Stimulated activated memory B cell treated with anti-CD40 and anti-IgM and Interleukin-4, amounts not matched to agents 10 μg/mL and 1 μg/mL and 100 μg/mL, for 72 hours (primary cell): ENCODE measurements at regions not wholly inside any gene's neighbourhood (a gene's known extent, or its start where the extent isn't known, plus 50 kb on each side); places are given as distances from the start of the nearest gene placed in this dataset.

Source experiments
- ATAC-seq: fragments of 150-1000 bp; cut with Tn5 transposase; 2 replicates; pipeline ENCODE4 v1.10.0; 2021
- H3K27ac Mint-ChIP-seq: one replicate; pipeline ENCODE4 v1.8.0; 2022; ENCODE audit warnings: mild to moderate bottlenecking, mixed read lengths
- H3K27me3 Mint-ChIP-seq: one replicate; pipeline ENCODE4 v1.8.0; 2022; ENCODE audit warnings: mixed read lengths
- H3K36me3 Mint-ChIP-seq: one replicate; pipeline ENCODE4 v1.8.0; 2022; ENCODE audit warnings: mixed read lengths
- H3K4me1 Mint-ChIP-seq: one replicate; pipeline ENCODE4 v1.8.0; 2022; ENCODE audit warnings: mixed read lengths
- H3K4me3 Mint-ChIP-seq: one replicate; pipeline ENCODE4 v1.8.0; 2022; ENCODE audit warnings: mild to moderate bottlenecking, moderate library complexity, mixed read lengths
- H3K9me3 Mint-ChIP-seq: one replicate; pipeline ENCODE4 v1.8.0; 2022; ENCODE audit warnings: mixed read lengths

DNA sequence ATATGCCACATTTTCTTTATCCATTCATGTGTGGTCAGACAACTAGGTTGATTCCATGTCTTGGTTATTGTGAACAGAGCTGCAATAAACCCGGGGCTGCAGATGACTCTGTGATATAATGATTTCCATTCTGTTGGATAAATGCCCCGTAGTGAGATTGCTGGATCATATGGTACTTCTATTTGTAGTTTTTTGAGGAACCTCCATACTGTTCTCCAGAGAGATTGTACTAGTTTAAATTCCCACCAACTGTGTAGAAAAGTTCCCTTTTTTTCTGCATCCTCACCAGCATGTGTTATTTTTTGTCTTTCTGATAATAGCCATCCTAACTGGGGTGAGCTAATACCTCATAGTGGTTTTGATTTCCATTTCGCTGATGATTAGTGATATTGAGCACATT lies 62.2 kb upstream of the MAP3K4 start:
- Mint-ChIP-seq H3K27ac (no peak overlapping the region), H3K27me3 (peaks cover 48% of the 10 kb centered on the region), H3K9me3 (no peaks in the 10 kb centered on the region), H3K36me3 (no peaks in the 10 kb centered on the region), H3K4me3 (no peak overlapping the region), H3K4me1 (no peaks in the 10 kb centered on the region)
- no peak for ATAC-seq

- Mint-ChIP-seq H3K9me3 (no peaks in the 10 kb centered on the region), H3K4me1 (no peaks in the 10 kb centered on the region), H3K27me3 (peaks cover 48% of the 10 kb centered on the region), H3K36me3 (no peaks in the 10 kb centered on the region), H3K4me3 (no peak overlapping the region), H3K27ac (no peak overlapping the region)
- no peak for ATAC-seq
These were observed 61.7 kb upstream of the MAP3K4 start for GRCh38 chr6:160929831-160930230.

- peak; percentile 57 for ATAC-seq
- H3K36me3 Mint-ChIP-seq: no peaks in the 10 kb centered on the region
- peak overlapping the region; percentile 46 for H3K4me3 Mint-ChIP-seq
- H3K27ac Mint-ChIP-seq: no peak overlapping the region
- peaks cover 42% of the 10 kb centered on the region for H3K27me3 Mint-ChIP-seq
- H3K9me3 Mint-ChIP-seq: no peaks in the 10 kb centered on the region
- H3K4me1 Mint-ChIP-seq: no peaks in the 10 kb centered on the region
These were observed 60.8 kb upstream of the MAP3K4 start for GRCh38 chr6:160930547-160931377.

DNA sequence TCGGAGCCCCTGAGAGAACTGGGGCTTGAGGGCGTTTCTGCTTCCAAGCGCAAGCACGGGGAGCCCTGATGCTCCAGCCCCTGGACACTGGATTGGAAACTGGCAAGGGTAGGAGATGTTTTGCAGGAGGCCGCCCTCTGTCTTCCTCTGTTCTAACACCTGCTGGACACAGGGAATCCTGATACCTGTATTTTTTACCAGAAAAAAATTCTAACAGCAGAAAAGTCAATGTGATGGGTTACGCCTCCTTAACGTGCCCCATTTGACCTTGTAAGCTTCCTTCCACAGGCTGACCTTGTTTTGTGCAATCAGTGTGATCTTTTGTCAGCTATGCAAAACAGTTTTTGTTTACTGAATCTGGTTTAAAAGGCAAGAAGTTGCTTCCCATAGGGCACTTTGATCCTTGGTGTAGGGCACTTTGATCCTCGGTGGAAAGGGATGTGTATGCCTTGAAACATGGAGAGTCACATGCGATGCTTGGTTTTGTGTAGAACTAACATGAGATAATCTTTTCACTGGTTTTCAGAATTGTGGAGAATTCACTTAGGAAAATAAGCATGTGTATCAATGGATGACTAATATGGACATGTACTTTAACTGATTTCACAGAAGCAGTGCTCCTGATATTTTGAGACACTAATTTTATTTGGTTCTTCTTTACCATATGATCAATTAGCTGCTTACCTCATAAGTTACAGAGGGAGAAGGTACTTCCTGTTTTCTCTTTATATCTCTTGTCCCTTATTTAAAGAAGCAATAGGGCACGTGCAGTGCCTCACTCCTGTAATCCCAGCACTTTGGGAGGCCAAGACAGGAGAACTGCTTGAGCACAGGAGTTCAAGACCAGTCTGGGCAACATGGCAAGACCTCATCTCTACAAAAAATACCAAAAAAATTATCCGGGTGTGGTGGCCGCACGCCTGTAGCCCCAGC lies 59.9 kb upstream of the MAP3K4 start:
- ATAC-seq: no peak
- Mint-ChIP-seq H3K4me1 (no peaks in the 10 kb centered on the region), H3K27ac (no peak overlapping the region), H3K9me3 (no peaks in the 10 kb centered on the region), H3K4me3 (no peak overlapping the region), H3K36me3 (no peaks in the 10 kb centered on the region), H3K27me3 (peaks cover 38% of the 10 kb centered on the region)

GRCh38 chr6:160933256-160933655 lies 58.3 kb upstream of the MAP3K4 start:
- Mint-ChIP-seq H3K9me3 (no peaks in the 10 kb centered on the region), H3K36me3 (no peaks in the 10 kb centered on the region), H3K27me3 (peaks cover 32% of the 10 kb centered on the region), H3K4me1 (no peaks in the 10 kb centered on the region), H3K4me3 (no peak overlapping the region), H3K27ac (no peak overlapping the region)
- no peak for ATAC-seq

GRCh38 chr6:160934157-160934556 lies 57.4 kb upstream of the MAP3K4 start:
- no peaks in the 10 kb centered on the region for H3K9me3 Mint-ChIP-seq
- no peak overlapping the region for H3K27ac Mint-ChIP-seq
- peaks cover 31% of the 10 kb centered on the region for H3K27me3 Mint-ChIP-seq
- H3K4me1 Mint-ChIP-seq: no peaks in the 10 kb centered on the region
- no peak overlapping the region for H3K4me3 Mint-ChIP-seq
- ATAC-seq: peak; percentile 54
- H3K36me3 Mint-ChIP-seq: no peaks in the 10 kb centered on the region

GRCh38 chr6:160940197-160940596 lies 51.4 kb upstream of the MAP3K4 start:
- Mint-ChIP-seq H3K27me3 (peaks cover 43% of the 10 kb centered on the region), H3K9me3 (no peaks in the 10 kb centered on the region), H3K27ac (no peak overlapping the region), H3K36me3 (no peaks in the 10 kb centered on the region), H3K4me1 (no peaks in the 10 kb centered on the region), H3K4me3 (no peak overlapping the region)
- no peak for ATAC-seq
